ENCODE measurements at regions not wholly inside any gene's neighbourhood (a gene's known extent, or its start where the extent isn't known, plus 50 kb on each side); places are given as distances from the start of the nearest gene placed in this dataset.

GRCh38 chr5:74300808-74301389 is 339.6 kb downstream of the ENC1 start:
- TF ChIP-seq CTCF (IDR thresholded peaks at IDR 0.05; ENCODE audit: extremely low read depth in 1 of 2, insufficient read depth in 1 of 2, low read depth in 1 of 2, low read length in 2 of 2) = no peak
- no peak for TF ChIP-seq EZH2 (IDR thresholded peaks at IDR 0.05; ENCODE audit: borderline replicate concordance, low read depth, low read length, severe bottlenecking)
- TF ChIP-seq POLR2A (IDR thresholded peaks at IDR 0.05; ENCODE audit: low read depth, low read length) = no peak
- no peak for TF ChIP-seq MAX (IDR thresholded peaks at IDR 0.05; ENCODE audit: insufficient read depth, insufficient read length)
- no peak for TF ChIP-seq POLR2AphosphoS5 (IDR thresholded peaks at IDR 0.05; ENCODE audit: insufficient read depth, low read depth, low read length)
- no peak for TF ChIP-seq JUN (IDR thresholded peaks at IDR 0.05; ENCODE audit: borderline replicate concordance, insufficient read depth, insufficient read length, low read depth)
- TF ChIP-seq MYC (IDR thresholded peaks at IDR 0.05; ENCODE audit: low read depth, low read length) = no peak
- TF ChIP-seq FOS (IDR thresholded peaks at IDR 0.05; ENCODE audit: borderline replicate concordance, insufficient read depth, low read length) = no peak
- no peak for TF ChIP-seq GATA2 (IDR thresholded peaks at IDR 0.05; ENCODE audit: insufficient read depth, insufficient read length, low read depth, low read length)

All from endothelial cell of umbilical vein (primary cell).